ENCODE measurements at regions not wholly inside any gene's neighbourhood (a gene's known extent, or its start where the extent isn't known, plus 50 kb on each side); places are given as distances from the start of the nearest gene placed in this dataset.

- TF ChIP-seq POLR2A (IDR thresholded peaks at IDR 0.05) (no peak), CTCF (IDR thresholded peaks at IDR 0.05 in 4 of 5, conservative IDR thresholded peaks at IDR 0.05 in 1 of 5) (no peak)
Measured at GRCh38 chr18:46226461-46226860, 122.3 kb downstream of the HAUS1 start.
